Left kidney (tissue), 1 donor: ENCODE measurements at regions not wholly inside any gene's neighbourhood (a gene's known extent, or its start where the extent isn't known, plus 50 kb on each side); places are given as distances from the start of the nearest gene placed in this dataset.

ENCODE experiments used
- DNase-seq: peaks from one replicate; pipeline ENCODE4 v3.0.0-alpha.2; 2013

GRCh38 chr17:15894913-15895658 lies 49.8 kb upstream of the ADORA2B start:
- DNase-seq = no peak
